HG03439 (cell line): ENCODE measurements at regions not wholly inside any gene's neighbourhood (a gene's known extent, or its start where the extent isn't known, plus 50 kb on each side); places are given as distances from the start of the nearest gene placed in this dataset.

Experiments
- ATAC-seq: cut with Tn5 transposase; IDR thresholded peaks from one replicate; pipeline ENCODE4 v1.9.1; 2021; ENCODE audit warnings: mild to moderate bottlenecking, moderate library complexity; ENCODE audit not compliant: unreplicated experiment

DNA sequence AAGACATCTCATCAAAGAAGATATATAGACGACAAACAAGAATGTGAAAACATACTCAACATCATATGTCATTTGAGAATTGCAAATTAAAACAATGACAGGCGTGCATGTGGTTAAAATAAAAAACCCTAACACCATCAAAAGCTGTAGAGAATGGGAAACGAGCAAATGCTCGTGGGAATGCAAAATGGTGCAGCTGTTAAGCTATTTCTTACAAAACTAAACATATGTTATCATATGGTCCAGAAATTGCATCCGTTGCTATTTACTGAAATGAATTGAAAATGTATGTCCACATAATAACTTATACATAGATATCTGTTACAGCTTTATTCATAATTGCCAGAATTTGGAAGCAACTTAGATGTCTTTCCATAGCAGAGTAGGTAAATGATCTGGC, 574.4 kb downstream of the TNS3 start:
- no peak for ATAC-seq

GRCh38 chr7:47000561-47000960, 581.4 kb downstream of the TNS3 start:
- no peak for ATAC-seq

DNA sequence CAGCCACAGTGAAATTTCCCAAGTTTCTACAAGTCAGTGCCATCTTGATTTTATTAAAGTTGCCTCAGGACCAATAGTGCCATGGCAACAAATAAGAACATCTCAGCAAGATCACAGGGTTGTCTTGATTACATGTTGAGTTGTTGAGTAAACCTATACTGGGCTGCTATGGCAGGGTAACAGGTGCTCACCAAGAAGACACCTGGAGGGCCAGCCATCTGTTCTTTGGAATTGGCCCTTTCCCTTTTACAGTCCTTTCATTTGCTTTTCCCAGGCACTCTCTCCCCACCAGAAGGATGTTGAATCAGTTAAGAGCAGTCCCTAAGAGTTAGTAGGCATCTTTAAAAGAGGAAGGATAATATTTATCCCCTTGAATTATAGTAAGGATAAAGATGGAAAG, 582.0 kb downstream of the TNS3 start:
- ATAC-seq: no peak

DNA sequence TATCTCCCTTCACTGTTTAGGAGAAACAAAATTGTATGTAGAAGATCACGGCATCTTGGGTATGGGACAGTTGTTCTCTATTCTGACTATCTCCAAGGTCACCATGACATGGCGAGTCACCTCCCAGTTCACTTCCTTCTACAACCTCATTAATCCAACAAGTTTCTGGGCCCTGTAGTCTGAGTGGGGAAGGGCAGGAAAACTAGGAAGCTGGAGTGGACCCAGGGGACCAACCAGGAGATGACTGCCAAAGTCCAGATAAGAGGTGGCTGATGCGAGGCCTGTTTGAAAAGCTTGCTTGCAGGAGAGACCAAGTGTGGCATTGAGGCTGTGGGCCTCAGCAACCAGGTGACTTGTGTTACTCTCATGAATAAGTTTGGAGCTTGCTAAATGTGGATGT, 584.9 kb downstream of the TNS3 start:
- ATAC-seq: no peak

- no peak for ATAC-seq
These were observed 588.5 kb downstream of the TNS3 start for GRCh38 chr7:46993396-46993795.

DNA sequence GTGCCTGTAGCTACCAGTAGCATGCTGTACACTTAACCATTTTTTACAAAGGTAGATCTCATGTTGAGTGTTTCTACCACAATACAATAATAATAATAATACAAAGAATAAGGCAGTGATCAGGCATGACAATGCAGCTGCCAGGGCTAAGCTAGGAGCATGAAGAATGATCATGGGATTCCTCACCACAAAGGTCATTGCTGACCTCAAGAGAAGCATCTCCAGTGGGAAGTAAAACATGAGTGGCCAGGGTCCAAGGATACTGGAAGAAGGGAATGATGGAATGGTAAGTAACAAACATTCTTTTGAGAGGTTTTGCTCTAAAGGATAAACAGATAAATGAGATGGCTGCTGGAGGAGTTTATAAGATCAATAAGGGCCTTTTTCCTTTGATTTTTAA, 591.1 kb downstream of the TNS3 start:
- ATAC-seq: no peak

- ATAC-seq: no peak
These were observed 592.7 kb downstream of the TNS3 start for GRCh38 chr7:46989247-46989646.

GRCh38 chr7:46982928-46983327, 599.0 kb downstream of the TNS3 start:
- no peak for ATAC-seq

DNA sequence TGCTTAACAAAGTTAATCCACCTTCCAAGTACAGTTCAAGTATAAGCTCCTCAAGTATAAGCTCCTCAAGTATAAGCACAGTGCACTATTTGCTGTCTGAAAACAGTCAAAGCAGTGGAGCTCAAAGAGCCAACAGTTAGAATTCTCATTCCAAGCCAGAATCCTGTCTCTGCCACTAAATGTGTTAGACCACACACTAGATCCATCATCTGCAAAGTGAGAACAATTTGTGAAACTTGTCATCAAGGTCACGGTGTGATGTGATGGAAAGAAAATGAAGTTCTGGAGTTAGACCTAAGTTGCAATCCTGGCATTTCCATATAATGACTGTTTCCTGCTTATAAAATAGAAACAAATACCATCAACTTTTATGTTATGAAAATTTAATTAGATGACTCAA, 602.5 kb downstream of the TNS3 start:
- no peak for ATAC-seq

GRCh38 chr7:46975493-46975892, 606.4 kb downstream of the TNS3 start:
- ATAC-seq: no peak

DNA sequence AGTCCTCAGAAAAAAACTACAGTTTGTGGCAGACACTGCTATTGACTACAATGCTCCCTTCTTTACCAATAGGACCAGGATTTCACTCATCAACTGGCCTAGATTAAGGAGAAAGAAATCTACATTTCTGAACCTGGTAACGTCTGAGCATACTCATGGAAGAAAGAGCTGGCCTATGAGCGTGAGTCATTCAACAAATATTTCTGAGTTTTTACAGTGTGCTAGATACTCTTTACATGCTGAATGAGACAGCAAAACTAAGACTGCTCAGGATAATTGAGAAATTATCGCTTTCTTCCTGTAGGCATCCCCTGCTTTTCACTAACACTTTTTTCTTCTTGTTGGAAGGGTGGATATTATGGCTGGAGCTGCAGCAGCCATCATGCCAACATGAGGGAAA, 609.7 kb downstream of the TNS3 start:
- ATAC-seq: no peak

DNA sequence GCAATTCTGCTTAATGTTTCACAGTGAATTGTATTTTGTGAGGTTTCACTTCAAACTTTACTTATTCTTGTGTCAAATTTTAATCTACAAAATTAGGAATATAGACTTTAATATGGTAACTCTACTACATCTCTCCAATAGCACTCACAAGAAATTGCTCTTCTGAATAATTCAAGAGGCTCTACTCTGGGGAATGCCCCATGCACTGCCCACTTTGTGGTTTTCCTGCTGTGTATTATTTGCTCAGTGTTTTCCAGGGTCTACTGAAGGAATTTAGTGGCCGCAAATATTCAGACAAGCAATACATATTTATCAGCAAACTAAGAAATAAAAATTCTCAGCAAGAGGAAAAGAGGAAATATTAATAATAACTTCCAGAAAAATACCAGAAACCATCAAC, 611.4 kb downstream of the TNS3 start:
- no peak for ATAC-seq

GRCh38 chr7:46970131-46970430, 611.8 kb downstream of the TNS3 start:
- ATAC-seq: no peak

GRCh38 chr7:46969303-46970130, 612.4 kb downstream of the TNS3 start:
- no peak for ATAC-seq

GRCh38 chr7:46968003-46968402, 613.9 kb downstream of the TNS3 start:
- ATAC-seq: no peak

DNA sequence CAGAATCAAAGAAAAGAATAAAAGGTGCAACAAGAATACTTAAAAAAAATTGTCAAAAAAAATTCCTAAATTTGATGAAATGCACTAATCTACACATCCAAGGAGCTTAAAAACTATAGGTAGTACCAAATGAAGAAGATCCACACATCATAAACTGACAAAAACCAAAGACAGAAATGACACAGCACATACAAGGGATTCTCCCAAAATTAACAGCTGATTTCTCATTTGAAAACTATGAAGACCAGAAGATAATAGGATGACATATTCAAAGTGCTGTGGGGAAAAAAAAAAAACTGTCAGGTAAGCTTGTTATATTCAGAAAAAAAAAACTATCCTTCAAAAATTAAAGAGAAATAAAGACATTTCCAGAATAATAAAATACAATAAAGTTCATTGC, 618.2 kb downstream of the TNS3 start:
- no peak for ATAC-seq

DNA sequence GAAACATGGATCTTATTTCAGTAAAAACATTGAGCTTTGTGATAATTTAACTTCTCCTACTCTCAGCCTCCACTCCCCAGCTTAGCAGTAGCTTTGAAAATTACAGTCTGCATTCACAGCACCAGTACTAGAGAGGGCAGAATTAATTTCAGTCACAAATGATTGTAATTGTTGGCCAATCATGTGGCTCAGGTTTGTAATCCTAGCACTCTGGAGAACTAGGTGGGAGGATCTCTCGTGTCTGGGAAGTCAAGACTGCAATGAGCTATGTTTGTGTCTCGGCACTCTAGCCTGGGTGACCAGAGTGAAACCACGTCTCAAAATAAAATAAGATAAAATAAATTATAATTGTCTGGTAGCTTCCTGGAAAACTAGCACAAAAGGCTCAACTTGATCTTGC, 620.9 kb downstream of the TNS3 start:
- ATAC-seq: no peak

DNA sequence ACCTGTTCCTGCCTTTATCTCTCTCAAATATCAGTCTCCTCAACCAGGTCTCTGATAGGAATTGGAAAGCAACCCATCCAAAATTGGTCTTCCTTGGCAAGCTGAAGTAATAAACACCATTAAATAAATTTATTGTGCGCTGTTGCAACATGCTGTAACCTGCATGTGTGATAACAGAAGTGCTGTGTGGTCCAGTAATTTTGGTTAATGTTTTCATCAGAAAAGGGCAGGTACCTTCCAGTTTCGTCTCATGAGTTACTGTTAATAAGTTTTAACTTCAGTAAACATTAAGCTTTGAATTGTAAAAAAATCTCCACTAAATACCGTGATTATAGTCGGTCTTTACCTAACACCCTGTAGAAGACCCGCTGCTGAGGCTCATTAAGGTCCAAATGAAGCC, 624.7 kb downstream of the TNS3 start:
- ATAC-seq: no peak

GRCh38 chr7:46955531-46955930, 626.4 kb downstream of the TNS3 start:
- ATAC-seq: no peak

- no peak for ATAC-seq
These were observed 627.7 kb downstream of the TNS3 start for GRCh38 chr7:46954181-46954580.

GRCh38 chr7:46953008-46953407, 628.9 kb downstream of the TNS3 start:
- no peak for ATAC-seq

DNA sequence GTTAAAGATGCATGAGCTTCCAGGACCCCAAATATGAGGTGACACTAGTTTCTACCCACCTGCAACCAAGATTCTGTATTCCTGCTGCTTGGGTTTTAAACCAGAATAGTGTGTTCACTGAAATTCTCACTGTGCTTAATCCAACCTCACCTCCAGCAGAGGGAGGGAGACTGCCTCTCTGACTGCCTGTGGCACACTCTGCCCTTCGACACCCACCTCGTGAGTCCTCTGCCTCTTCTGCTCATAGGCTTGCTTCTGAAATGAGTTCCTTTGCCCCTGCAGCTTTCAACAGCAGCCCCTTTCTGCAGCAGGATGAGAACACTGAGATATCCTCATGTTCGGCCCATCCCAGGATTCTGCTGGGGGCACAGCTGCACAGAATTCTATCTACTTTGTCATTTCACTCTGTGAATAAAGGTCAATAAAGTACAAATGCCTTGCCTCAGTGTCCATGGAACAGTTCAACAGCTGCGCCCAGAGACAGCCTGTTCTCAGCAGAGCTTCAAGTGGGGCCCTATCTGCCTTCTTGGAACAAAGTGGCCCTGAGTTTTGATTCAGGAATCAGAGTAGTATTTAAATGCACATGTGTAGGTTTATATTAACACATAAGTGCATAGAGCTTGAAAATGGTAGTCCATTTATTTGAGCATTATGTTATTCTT, 632.5 kb downstream of the TNS3 start:
- no peak for ATAC-seq

GRCh38 chr7:46948716-46949115, 633.2 kb downstream of the TNS3 start:
- ATAC-seq: no peak
